H1 (cell line): ENCODE measurements at regions not wholly inside any gene's neighbourhood (a gene's known extent, or its start where the extent isn't known, plus 50 kb on each side); places are given as distances from the start of the nearest gene placed in this dataset.

ENCODE experiments used
- CEBPB ChIP-seq: IDR thresholded peaks from 2 replicates; pipeline ENCODE4 v1.6.1; 2012; ENCODE audit warnings: low read depth, low read length
- CHD1 ChIP-seq: IDR thresholded peaks from 2 replicates; pipeline ENCODE4 v1.6.1; 2012; ENCODE audit warnings: low read depth, low read length, improper control_type of control experiment
- EP300 ChIP-seq, 2 experiments: IDR thresholded peaks; 1 replicate in 1 of 2; 2 replicates in 1 of 2; pipeline ENCODE4 v1.6.1; 2011 to 2012; ENCODE audit warnings: low read depth in 2 of 2, low read length in 2 of 2, mild to moderate bottlenecking in 2 of 2, borderline replicate concordance in 1 of 2, inconsistent platforms in 1 of 2, moderate library complexity in 1 of 2
- EZH2 ChIP-seq: fragments of 200-600 bp; sonication (generic); IDR thresholded peaks from 2 replicates; pipeline ENCODE4 v1.7.1; 2012; ENCODE audit warnings: low read depth, mild to moderate bottlenecking, moderate library complexity, low read length, inconsistent platforms; ENCODE audit not compliant: severe bottlenecking
- JUN ChIP-seq: IDR thresholded peaks from 2 replicates; pipeline ENCODE4 v1.6.1; 2011; ENCODE audit warnings: low read depth, mild to moderate bottlenecking, improper control_type of control experiment, low read length
- KDM5A ChIP-seq: fragments of 200-600 bp; IDR thresholded peaks from 2 replicates; pipeline ENCODE4 v1.7.1; 2012; ENCODE audit warnings: mild to moderate bottlenecking, low read length, inconsistent platforms, mixed read lengths
- MAFK ChIP-seq: IDR thresholded peaks from 2 replicates; pipeline ENCODE4 v1.6.1; 2012; ENCODE audit warnings: low read depth, mild to moderate bottlenecking, improper control_type of control experiment, low read length
- POLR2A ChIP-seq, 2 experiments: IDR thresholded peaks; 1 replicate in 1 of 2; 2 replicates in 1 of 2; pipeline ENCODE4 v1.6.1; 2011; ENCODE audit warnings: low read depth in 2 of 2, low read length in 2 of 2, mild to moderate bottlenecking in 2 of 2; ENCODE audit errors: control extremely low read depth in 1 of 2
- POLR2AphosphoS5 ChIP-seq: IDR thresholded peaks from 2 replicates; pipeline ENCODE4 v1.6.1; 2011; ENCODE audit warnings: low read depth, low read length
- SIN3A ChIP-seq, 2 experiments: IDR thresholded peaks in 1 of 2; conservative IDR thresholded peaks in 1 of 2; 2 replicates each; pipeline ENCODE4 v1.6.1; 2011 to 2012; ENCODE audit warnings: low read length in 2 of 2, improper control_type of control experiment in 1 of 2, low read depth in 1 of 2, mild to moderate bottlenecking in 1 of 2
- TF ChIP-seq, protein P1 (sequence below): IDR thresholded peaks from 2 replicates; pipeline ENCODE4 v1.6.1; 2012; ENCODE audit warnings: inconsistent platforms
- TF ChIP-seq, protein P2 (sequence below), 3 experiments: IDR thresholded peaks; 1 replicate in 2 of 3; 2 replicates in 1 of 3; pipeline versions ENCODE4 v1.5.1 to v1.6.1; 2011; ENCODE audit warnings: low read length in 3 of 3, mild to moderate bottlenecking in 3 of 3, inconsistent platforms in 2 of 3, low read depth in 1 of 3, moderate library complexity in 1 of 3; ENCODE audit not compliant: insufficient read depth in 1 of 3; ENCODE audit errors: control extremely low read depth in 1 of 3

DNA sequence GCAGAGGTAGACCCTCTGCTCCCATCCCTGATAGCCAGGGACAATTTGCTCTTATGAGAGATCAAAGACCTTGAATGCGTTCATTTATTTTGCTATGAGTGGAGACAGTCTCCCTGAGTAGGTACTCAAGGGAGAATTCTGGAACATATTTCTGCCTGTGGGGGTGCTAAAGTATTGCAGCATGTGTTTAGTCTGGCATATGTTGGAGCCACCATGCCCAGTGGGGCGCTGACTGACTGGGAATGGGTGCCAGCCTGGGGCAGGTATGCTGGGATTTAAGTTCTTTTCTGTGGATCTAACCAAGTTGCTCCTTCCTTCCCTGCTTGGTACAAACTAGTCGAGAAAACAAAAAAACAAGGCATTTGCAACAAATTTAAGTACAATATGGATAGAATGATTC lies 99.1 kb downstream of the JCAD start:
- no peak for TF ChIP-seq SIN3A (conservative IDR thresholded peaks at IDR 0.05 in 1 of 2, IDR thresholded peaks at IDR 0.05 in 1 of 2; ENCODE audit: low read depth in 1 of 2, low read length in 2 of 2)
- TF ChIP-seq, protein P1, sequence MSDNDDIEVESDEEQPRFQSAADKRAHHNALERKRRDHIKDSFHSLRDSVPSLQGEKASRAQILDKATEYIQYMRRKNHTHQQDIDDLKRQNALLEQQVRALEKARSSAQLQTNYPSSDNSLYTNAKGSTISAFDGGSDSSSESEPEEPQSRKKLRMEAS, result no peak
- TF ChIP-seq EZH2, result no peak
- no peak for TF ChIP-seq CEBPB
- TF ChIP-seq, protein P2, sequence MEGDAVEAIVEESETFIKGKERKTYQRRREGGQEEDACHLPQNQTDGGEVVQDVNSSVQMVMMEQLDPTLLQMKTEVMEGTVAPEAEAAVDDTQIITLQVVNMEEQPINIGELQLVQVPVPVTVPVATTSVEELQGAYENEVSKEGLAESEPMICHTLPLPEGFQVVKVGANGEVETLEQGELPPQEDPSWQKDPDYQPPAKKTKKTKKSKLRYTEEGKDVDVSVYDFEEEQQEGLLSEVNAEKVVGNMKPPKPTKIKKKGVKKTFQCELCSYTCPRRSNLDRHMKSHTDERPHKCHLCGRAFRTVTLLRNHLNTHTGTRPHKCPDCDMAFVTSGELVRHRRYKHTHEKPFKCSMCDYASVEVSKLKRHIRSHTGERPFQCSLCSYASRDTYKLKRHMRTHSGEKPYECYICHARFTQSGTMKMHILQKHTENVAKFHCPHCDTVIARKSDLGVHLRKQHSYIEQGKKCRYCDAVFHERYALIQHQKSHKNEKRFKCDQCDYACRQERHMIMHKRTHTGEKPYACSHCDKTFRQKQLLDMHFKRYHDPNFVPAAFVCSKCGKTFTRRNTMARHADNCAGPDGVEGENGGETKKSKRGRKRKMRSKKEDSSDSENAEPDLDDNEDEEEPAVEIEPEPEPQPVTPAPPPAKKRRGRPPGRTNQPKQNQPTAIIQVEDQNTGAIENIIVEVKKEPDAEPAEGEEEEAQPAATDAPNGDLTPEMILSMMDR (IDR thresholded peaks at IDR 0.05; ENCODE audit: control extremely low read depth in 1 of 3, insufficient read depth in 1 of 3, low read depth in 1 of 3, low read length in 3 of 3), result no peak
- TF ChIP-seq MAFK, result no peak
- no peak for TF ChIP-seq JUN
- TF ChIP-seq EP300 (IDR thresholded peaks at IDR 0.05; ENCODE audit: borderline replicate concordance in 1 of 2, low read depth in 2 of 2, low read length in 2 of 2), result no peak
- TF ChIP-seq KDM5A, result no peak
- no peak for TF ChIP-seq POLR2A (IDR thresholded peaks at IDR 0.05; ENCODE audit: control extremely low read depth in 1 of 2, low read depth in 2 of 2, low read length in 2 of 2)
- TF ChIP-seq POLR2AphosphoS5, result no peak
- no peak for TF ChIP-seq CHD1
